OCI-LY7 (cell line): ENCODE measurements at regions not wholly inside any gene's neighbourhood (a gene's known extent, or its start where the extent isn't known, plus 50 kb on each side); places are given as distances from the start of the nearest gene placed in this dataset.

Experiments
- BruUV-seq: library from RNA; stranded (reverse); fragments of 400-500 nt; replicated peaks from 2 replicates; lab custom pipeline; 2021; lab: Mats Ljungman, UMichigan
- CTCF ChIA-PET: fragments of 300-600 bp; sonication (Branson Sonifier 250); formaldehyde crosslinking; loops from one replicate; lab custom pipeline; 2022; ENCODE audit warnings: antibody characterized with exemption; ENCODE audit not compliant: unreplicated experiment; lab: Charles Lee
- POLR2A ChIA-PET: fragments of 300-600 bp; sonication (Branson Sonifier 250); formaldehyde crosslinking; loops from one replicate; lab custom pipeline; 2022; ENCODE audit warnings: antibody characterized with exemption; lab: Charles Lee
- DNase-seq: peaks from one replicate; pipeline ENCODE4 v3.0.0-alpha.2; 2015; ENCODE audit warnings: low spot score
- H2AFZ ChIP-seq: fragments of 200-600 bp; sonication (generic), shearing (Covaris generic); 2 replicates; pipeline ENCODE4 v1.6.1; 2014; ENCODE audit warnings: mild to moderate bottlenecking, antibody characterized with exemption, low read length, moderate library complexity
- H3K27ac ChIP-seq: fragments of 200-600 bp; sonication (generic); 2 replicates; pipeline ENCODE4 v1.5.1; 2014; ENCODE audit warnings: mixed run types, low read depth, mild to moderate bottlenecking, moderate library complexity, low read length, inconsistent platforms; ENCODE audit not compliant: poor library complexity, severe bottlenecking
- H3K36me3 ChIP-seq: fragments of 200-600 bp; sonication (generic); 2 replicates; pipeline ENCODE4 v1.6.1; 2014; ENCODE audit warnings: mild to moderate bottlenecking, antibody characterized with exemption, low read length, moderate library complexity, mixed read lengths; ENCODE audit not compliant: insufficient read depth
- H3K4me1 ChIP-seq: fragments of 200-600 bp; sonication (generic); 2 replicates; pipeline ENCODE4 v1.5.1; 2014; ENCODE audit warnings: mild to moderate bottlenecking, low read length; ENCODE audit not compliant: insufficient read depth, poor library complexity, severe bottlenecking
- H3K4me2 ChIP-seq: fragments of 200-600 bp; sonication (generic); 2 replicates; pipeline ENCODE4 v1.6.1; 2014; ENCODE audit warnings: mild to moderate bottlenecking, low read length
- H3K4me3 ChIP-seq: fragments of 200-600 bp; sonication (generic); 2 replicates; pipeline ENCODE4 v1.5.1; 2014; ENCODE audit warnings: mild to moderate bottlenecking, low read depth, low read length; ENCODE audit not compliant: poor library complexity, severe bottlenecking
- H3K79me2 ChIP-seq: fragments of 200-600 bp; sonication (generic); 2 replicates; pipeline ENCODE4 v1.6.1; 2016; ENCODE audit warnings: low read depth, mild to moderate bottlenecking, low read length, moderate library complexity, mixed read lengths; ENCODE audit not compliant: insufficient read depth
- H3K9me2 ChIP-seq: fragments of 200-600 bp; sonication (generic); 2 replicates; pipeline ENCODE4 v1.6.1; 2016; ENCODE audit warnings: mild to moderate bottlenecking, low read length, mixed read lengths; ENCODE audit not compliant: insufficient read depth
- H3K9me3 ChIP-seq: fragments of 200-600 bp; sonication (generic); 2 replicates; pipeline ENCODE4 v1.6.1; 2014; ENCODE audit warnings: mild to moderate bottlenecking, mixed run types, low read length, mixed read lengths
- H4K20me1 ChIP-seq: fragments of 200-600 bp; sonication (generic); 2 replicates; pipeline ENCODE4 v1.6.1; 2014; ENCODE audit warnings: mild to moderate bottlenecking, antibody characterized with exemption, low read length, moderate library complexity, mixed read lengths; ENCODE audit not compliant: insufficient read depth
- CTCF ChIP-seq: fragments of 200-600 bp; sonication (generic); conservative IDR thresholded peaks from 2 replicates; pipeline ENCODE4 v1.5.1; 2014; ENCODE audit warnings: mild to moderate bottlenecking, antibody characterized with exemption, low read length, moderate library complexity, mixed read lengths
- EZH2phosphoT487 ChIP-seq: fragments of 200-600 bp; sonication (generic); IDR thresholded peaks from 2 replicates; pipeline ENCODE4 v1.6.1; 2018; ENCODE audit warnings: low read depth, borderline replicate concordance, mild to moderate bottlenecking, mixed run types, antibody characterized with exemption, low read length, moderate library complexity, mixed read lengths
- intact Hi-C: fragments of 100-400 bp; cut with micrococcal nuclease; formaldehyde crosslinking; loops from one replicate; pipeline ENCODE4 v1.10.0; 2022; ENCODE audit not compliant: unreplicated experiment

- Histone ChIP-seq H4K20me1 (no peaks in the 10 kb centered on the region), H3K4me1 (no peaks in the 10 kb centered on the region), H3K9me3 (no peaks in the 10 kb centered on the region), H3K79me2 (no peaks in the 10 kb centered on the region), H3K4me3 (no peak overlapping the region), H2AFZ (no peak overlapping the region), H3K9me2 (no peaks in the 10 kb centered on the region), H3K27ac (no peak overlapping the region), H3K4me2 (no peak overlapping the region), H3K36me3 (no peaks in the 10 kb centered on the region)
- CTCF ChIA-PET: no interaction called here
- intact Hi-C loops: no loop called here
- TF ChIP-seq EZH2phosphoT487: no peak
- TF ChIP-seq CTCF: no peak
- no peak for DNase-seq
- POLR2A ChIA-PET: no interaction called here
- BruUV-seq: no TSS peak
Observed at GRCh38 chrY:19011605-19012090, 238.1 kb upstream of the HSFY2 start.

GRCh38 chrY:19006234-19006633 is 232.7 kb upstream of the HSFY2 start:
- H3K4me3 ChIP-seq: no peak overlapping the region
- intact Hi-C loops: no loop called here
- POLR2A ChIA-PET: no interaction called here
- no peaks in the 10 kb centered on the region for H3K9me2 ChIP-seq
- BruUV-seq: no TSS peak
- no peak for TF ChIP-seq CTCF
- TF ChIP-seq EZH2phosphoT487: no peak
- no peak for DNase-seq
- no peaks in the 10 kb centered on the region for H3K36me3 ChIP-seq
- no peaks in the 10 kb centered on the region for H4K20me1 ChIP-seq
- H3K4me1 ChIP-seq: no peaks in the 10 kb centered on the region
- H3K9me3 ChIP-seq: no peaks in the 10 kb centered on the region
- H2AFZ ChIP-seq: no peak overlapping the region
- H3K27ac ChIP-seq: no peak overlapping the region
- CTCF ChIA-PET: no interaction called here
- H3K4me2 ChIP-seq: no peak overlapping the region
- no peaks in the 10 kb centered on the region for H3K79me2 ChIP-seq

GRCh38 chrY:19005579-19005978 is 232.0 kb upstream of the HSFY2 start:
- no TSS peak for BruUV-seq
- Histone ChIP-seq H3K4me2 (no peak overlapping the region), H3K79me2 (no peaks in the 10 kb centered on the region), H3K4me1 (no peaks in the 10 kb centered on the region), H3K27ac (no peak overlapping the region), H2AFZ (no peak overlapping the region), H3K4me3 (no peak overlapping the region), H4K20me1 (no peaks in the 10 kb centered on the region), H3K9me3 (no peaks in the 10 kb centered on the region), H3K9me2 (no peaks in the 10 kb centered on the region), H3K36me3 (no peaks in the 10 kb centered on the region)
- ChIA-PET CTCF (no interaction called here), POLR2A (no interaction called here)
- DNase-seq: no peak
- TF ChIP-seq CTCF (no peak), EZH2phosphoT487 (no peak)
- intact Hi-C loops: no loop called here
